Omental fat pad (tissue), 3 donors: ENCODE measurements at regions not wholly inside any gene's neighbourhood (a gene's known extent, or its start where the extent isn't known, plus 50 kb on each side); places are given as distances from the start of the nearest gene placed in this dataset.

Experiments used
- ATAC-seq: fragments of 150-250 bp; one replicate; pipeline ENCODE4 v1.9.1; 2016; ENCODE audit warnings: mild to moderate bottlenecking, moderate library complexity; ENCODE audit not compliant: low FRiP score
- DNase-seq: peaks from one replicate; pipeline ENCODE4 v3.0.0-alpha.2; 2019; ENCODE audit warnings: low spot score
- CTCF ChIP-seq, 3 donors: fragments of 450-650 bp; IDR thresholded peaks; one replicate each; pipeline ENCODE4 v1.5.1; 2016 to 2017; ENCODE audit warnings: antibody characterized with exemption in 3 of 3, mild to moderate bottlenecking in 3 of 3, moderate library complexity in 2 of 3

DNA sequence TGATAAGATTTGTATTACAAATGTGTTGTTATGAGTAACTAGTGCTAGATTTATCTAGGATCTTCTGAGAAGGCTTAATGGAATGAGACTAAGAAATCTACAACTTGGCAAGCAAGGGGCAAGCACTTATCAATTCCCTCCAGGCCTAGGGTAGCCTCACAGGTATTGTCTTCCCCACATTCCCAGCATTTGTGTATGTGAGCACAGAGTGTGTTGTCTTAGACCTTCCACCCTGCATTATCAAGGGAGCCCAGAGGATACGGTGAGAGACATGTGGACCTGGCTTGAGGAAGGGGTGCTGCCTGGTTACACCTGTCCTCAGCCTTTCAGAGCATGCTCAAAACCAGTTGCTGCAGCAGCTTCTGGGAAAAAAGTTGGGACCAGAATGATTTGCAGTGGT, 327.2 kb downstream of the MRPL39 start:
- ATAC-seq, result no peak
- DNase-seq, result no peak
- no peak for TF ChIP-seq CTCF (IDR thresholded peaks at IDR 0.05)

GRCh38 chr21:25273959-25274358, 333.3 kb downstream of the MRPL39 start:
- no peak for TF ChIP-seq CTCF (IDR thresholded peaks at IDR 0.05)
- DNase-seq (no peak), ATAC-seq (no peak)

DNA sequence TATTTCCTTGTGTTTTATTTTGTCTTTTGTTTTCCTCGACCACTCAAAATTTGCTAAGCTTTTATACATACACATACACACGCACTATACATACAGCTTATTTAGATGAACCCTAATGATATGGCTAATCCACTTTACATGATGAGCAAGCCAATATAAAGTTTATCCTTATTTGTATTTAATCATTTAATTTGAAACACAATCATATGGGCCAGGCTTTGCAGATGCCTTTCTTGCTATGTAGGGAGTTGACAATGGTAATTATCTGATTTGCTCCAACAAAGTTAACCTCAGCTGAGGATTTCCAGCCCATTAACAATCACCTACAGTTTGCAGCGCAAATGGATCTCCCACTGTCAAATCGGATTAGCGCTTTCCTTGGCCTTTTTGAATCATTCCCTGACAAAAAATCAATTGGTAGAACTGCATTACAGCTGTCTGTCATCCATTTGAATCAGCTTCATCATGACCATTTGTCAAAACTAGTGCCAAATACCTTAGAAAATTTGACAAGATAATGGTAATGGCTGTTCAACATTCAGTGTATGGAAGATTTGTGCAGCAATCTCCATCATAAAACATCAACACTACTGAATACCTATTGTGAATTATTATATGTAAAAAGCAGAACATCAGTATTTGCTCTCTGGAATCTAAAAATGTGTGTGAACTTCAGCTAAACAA, 352.6 kb downstream of the MRPL39 start:
- ATAC-seq (no peak), DNase-seq (no peak)
- no peak for TF ChIP-seq CTCF (IDR thresholded peaks at IDR 0.05)

GRCh38 chr21:25246546-25246945, 360.7 kb downstream of the MRPL39 start:
- no peak for TF ChIP-seq CTCF (IDR thresholded peaks at IDR 0.05)
- no peak for ATAC-seq
- DNase-seq, result no peak

- no peak for DNase-seq
- TF ChIP-seq CTCF (IDR thresholded peaks at IDR 0.05), result no peak
- ATAC-seq, result no peak
These were observed 362.5 kb downstream of the MRPL39 start for GRCh38 chr21:25244735-25245134.

- no peak for TF ChIP-seq CTCF (IDR thresholded peaks at IDR 0.05)
- DNase-seq (no peak), ATAC-seq (no peak)
These were observed 363.5 kb downstream of the MRPL39 start for GRCh38 chr21:25243808-25244207.

DNA sequence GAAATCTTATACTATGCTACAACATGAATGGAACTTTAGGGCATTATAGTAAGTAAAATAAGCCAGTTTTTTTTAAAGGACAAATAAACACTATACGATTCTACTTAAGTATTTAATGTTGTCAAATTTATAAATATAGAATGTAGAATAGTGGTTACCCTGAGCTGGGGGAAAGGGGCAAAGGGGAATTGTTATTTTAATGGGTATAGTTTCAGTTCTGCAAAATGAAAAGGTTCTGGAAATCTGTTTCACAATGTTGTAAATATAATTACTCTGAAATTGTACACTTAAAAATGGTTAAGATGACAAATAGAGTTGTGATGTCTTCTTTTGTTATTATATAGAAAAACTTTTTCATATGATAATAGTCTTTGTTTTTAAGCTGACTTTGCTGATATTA, 366.3 kb downstream of the MRPL39 start:
- DNase-seq (no peak), ATAC-seq (no peak)
- TF ChIP-seq CTCF (IDR thresholded peaks at IDR 0.05), result no peak
